Keratinocyte (primary cell): ENCODE measurements at regions not wholly inside any gene's neighbourhood (a gene's known extent, or its start where the extent isn't known, plus 50 kb on each side); places are given as distances from the start of the nearest gene placed in this dataset.

Source experiments
- DNase-seq: peaks from one replicate; pipeline ENCODE4 v3.0.0-alpha.2; 2011; ENCODE audit warnings: low read depth, missing footprints, low spot score
- FAIRE-seq: peaks from 2 replicates; lab custom pipeline; 2011; peaks lifted over from hg19 to GRCh38; lab: Jason Lieb, UNC
- H2AFZ ChIP-seq: 2 replicates; pipeline ENCODE4 v1.6.0; 2012; ENCODE audit warnings: low read length, control low read depth, inconsistent platforms; ENCODE audit not compliant: control insufficient read depth
- H3K27ac ChIP-seq: 2 replicates; pipeline ENCODE4 v1.5.1; 2011; ENCODE audit warnings: low read length; ENCODE audit not compliant: control insufficient read depth, insufficient read depth
- H3K27me3 ChIP-seq: 3 replicates; pipeline ENCODE4 v1.6.0; 2011; ENCODE audit warnings: low read length; ENCODE audit not compliant: control insufficient read depth, insufficient read depth; ENCODE audit errors: extremely low read depth
- H3K36me3 ChIP-seq, 2 experiments: 2 replicates in 1 of 2; 3 replicates in 1 of 2; pipeline ENCODE4 v1.5.1; 2011; ENCODE audit warnings: low read length in 2 of 2, mild to moderate bottlenecking in 1 of 2; ENCODE audit not compliant: control insufficient read depth in 2 of 2, insufficient read depth in 2 of 2; ENCODE audit errors: extremely low read depth in 1 of 2
- H3K4me1 ChIP-seq: 3 replicates; pipeline ENCODE4 v1.5.1; 2011; ENCODE audit warnings: low read length; ENCODE audit not compliant: control insufficient read depth, insufficient read depth; ENCODE audit errors: extremely low read depth
- H3K4me2 ChIP-seq: 3 replicates; pipeline ENCODE4 v1.6.0; 2011; ENCODE audit warnings: low read depth, low read length; ENCODE audit not compliant: control insufficient read depth, insufficient read depth; ENCODE audit errors: extremely low read depth
- H3K4me3 ChIP-seq, 3 experiments: fragments of 200-600 bp in 1 of 3; sonication (generic) in 1 of 3; 2 replicates in 2 of 3; 3 replicates in 1 of 3; pipeline ENCODE4 v1.5.1; 2011 to 2016; ENCODE audit warnings: low read length in 3 of 3, mild to moderate bottlenecking in 3 of 3, control low read depth in 2 of 3, inconsistent platforms in 1 of 3, low read depth in 1 of 3, mixed read lengths in 1 of 3, mixed run types in 1 of 3, moderate library complexity in 1 of 3; ENCODE audit not compliant: control insufficient read depth in 2 of 3, insufficient read depth in 2 of 3; ENCODE audit errors: extremely low read depth in 1 of 3
- H3K79me2 ChIP-seq: 2 replicates; pipeline ENCODE4 v1.6.0; 2012; ENCODE audit warnings: low read length; ENCODE audit not compliant: control insufficient read depth, insufficient read depth
- H3K9ac ChIP-seq: 3 replicates; pipeline ENCODE4 v1.6.0; 2011; ENCODE audit warnings: low read length; ENCODE audit not compliant: control insufficient read depth, insufficient read depth; ENCODE audit errors: extremely low read depth
- H3K9me1 ChIP-seq: 3 replicates; pipeline ENCODE4 v1.6.0; 2011; ENCODE audit warnings: low read length; ENCODE audit not compliant: control insufficient read depth, insufficient read depth; ENCODE audit errors: extremely low read depth
- H3K9me3 ChIP-seq: 2 replicates; pipeline ENCODE4 v1.5.1; 2012; ENCODE audit warnings: low read depth, low read length; ENCODE audit not compliant: control insufficient read depth
- H4K20me1 ChIP-seq: 3 replicates; pipeline ENCODE4 v1.6.0; 2011; ENCODE audit warnings: low read length; ENCODE audit not compliant: control insufficient read depth, insufficient read depth; ENCODE audit errors: extremely low read depth
- EZH2 ChIP-seq: IDR thresholded peaks from one replicate; pipeline ENCODE4 v1.6.1; 2012; ENCODE audit warnings: inconsistent platforms, mild to moderate bottlenecking, low read length, moderate library complexity
- dilution Hi-C: fragments of 300-500 bp; cut with MboI; formaldehyde crosslinking; loops from one replicate; pipeline ENCODE4 v1.7.0; 2020; ENCODE audit warnings: low sequenced_read_pairs; ENCODE audit not compliant: extremely low pct_ligation_motif_present
- TF ChIP-seq, protein P1 (sequence below), 3 experiments: IDR thresholded peaks in 1 of 3; conservative IDR thresholded peaks in 1 of 3; optimal IDR thresholded peaks in 1 of 3; 2 replicates in 2 of 3; 3 replicates in 1 of 3; pipeline versions ENCODE3 to v1.5.1; 2011; ENCODE audit warnings: low read length in 3 of 3, mild to moderate bottlenecking in 3 of 3, moderate library complexity in 2 of 3, control low read depth in 1 of 3, inconsistent platforms in 1 of 3; ENCODE audit not compliant: insufficient read depth in 2 of 3; ENCODE audit errors: extremely low read depth in 1 of 3

DNA sequence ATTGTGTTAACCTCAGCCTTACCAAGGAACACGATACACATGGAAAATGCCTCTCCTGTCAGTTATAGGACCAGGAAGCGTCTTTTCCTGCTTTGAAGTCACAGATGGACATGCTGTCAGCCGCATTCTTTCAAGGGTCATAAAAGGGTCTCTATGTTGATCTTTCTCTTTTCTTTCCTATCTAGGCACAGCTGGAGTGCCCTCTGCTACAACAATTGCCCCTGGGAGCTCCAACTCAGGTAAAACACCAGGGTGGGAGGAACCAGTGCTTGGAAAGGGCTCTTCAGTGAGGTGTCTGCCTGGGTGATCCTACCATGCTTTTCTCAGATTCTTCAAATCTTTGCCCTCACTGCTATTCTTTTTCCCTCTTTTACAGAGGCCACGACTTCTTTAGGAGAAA is 157.4 kb upstream of the CNTN1 start:
- Histone ChIP-seq H3K4me3 (no peak overlapping the region), H3K9me1 (no peaks in the 10 kb centered on the region), H3K4me1 (no peaks in the 10 kb centered on the region), H3K79me2 (no peaks in the 10 kb centered on the region), H3K36me3 (no peaks in the 10 kb centered on the region), H4K20me1 (no peaks in the 10 kb centered on the region), H3K27ac (no peak overlapping the region), H3K27me3 (no peaks in the 10 kb centered on the region), H2AFZ (no peak overlapping the region), H3K9me3 (no peaks in the 10 kb centered on the region), H3K9ac (no peak overlapping the region), H3K4me2 (no peak overlapping the region)
- dilution Hi-C loops = no loop called here
- DNase-seq (no peak), FAIRE-seq (no peak)
- no peak for TF ChIP-seq EZH2
- TF ChIP-seq, protein P1, sequence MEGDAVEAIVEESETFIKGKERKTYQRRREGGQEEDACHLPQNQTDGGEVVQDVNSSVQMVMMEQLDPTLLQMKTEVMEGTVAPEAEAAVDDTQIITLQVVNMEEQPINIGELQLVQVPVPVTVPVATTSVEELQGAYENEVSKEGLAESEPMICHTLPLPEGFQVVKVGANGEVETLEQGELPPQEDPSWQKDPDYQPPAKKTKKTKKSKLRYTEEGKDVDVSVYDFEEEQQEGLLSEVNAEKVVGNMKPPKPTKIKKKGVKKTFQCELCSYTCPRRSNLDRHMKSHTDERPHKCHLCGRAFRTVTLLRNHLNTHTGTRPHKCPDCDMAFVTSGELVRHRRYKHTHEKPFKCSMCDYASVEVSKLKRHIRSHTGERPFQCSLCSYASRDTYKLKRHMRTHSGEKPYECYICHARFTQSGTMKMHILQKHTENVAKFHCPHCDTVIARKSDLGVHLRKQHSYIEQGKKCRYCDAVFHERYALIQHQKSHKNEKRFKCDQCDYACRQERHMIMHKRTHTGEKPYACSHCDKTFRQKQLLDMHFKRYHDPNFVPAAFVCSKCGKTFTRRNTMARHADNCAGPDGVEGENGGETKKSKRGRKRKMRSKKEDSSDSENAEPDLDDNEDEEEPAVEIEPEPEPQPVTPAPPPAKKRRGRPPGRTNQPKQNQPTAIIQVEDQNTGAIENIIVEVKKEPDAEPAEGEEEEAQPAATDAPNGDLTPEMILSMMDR (optimal IDR thresholded peaks at IDR 0.05 in 1 of 3, IDR thresholded peaks at IDR 0.05 in 1 of 3, conservative IDR thresholded peaks at IDR 0.05 in 1 of 3; ENCODE audit: extremely low read depth in 1 of 3, insufficient read depth in 2 of 3, low read length in 3 of 3) = no peak

DNA sequence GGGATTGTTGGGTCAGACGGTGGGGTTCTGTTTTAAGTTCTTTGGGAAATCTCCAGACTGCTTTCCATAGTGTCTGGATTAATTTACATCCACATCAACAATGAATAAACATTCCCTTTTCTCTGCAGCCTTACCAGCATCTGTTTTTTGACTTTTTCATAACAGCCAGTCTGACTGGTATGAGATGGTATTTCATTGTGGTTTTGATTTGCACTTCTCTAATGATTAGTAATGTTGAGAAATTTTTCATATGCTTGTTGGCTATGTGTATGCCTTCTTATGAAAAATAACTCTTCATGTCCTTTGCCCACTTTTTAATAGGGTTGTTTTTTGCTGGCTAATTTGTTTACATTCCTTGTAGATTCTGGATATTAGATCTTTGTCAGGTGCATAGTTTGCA is 140.8 kb upstream of the CNTN1 start:
- H3K9me3 ChIP-seq = peaks cover 2% of the 10 kb centered on the region
- dilution Hi-C loops = no loop called here
- H3K9ac ChIP-seq = no peak overlapping the region
- H3K79me2 ChIP-seq = no peaks in the 10 kb centered on the region
- no peak overlapping the region for H3K27ac ChIP-seq
- no peak overlapping the region for H3K4me3 ChIP-seq
- FAIRE-seq (no peak), DNase-seq (no peak)
- H3K36me3 ChIP-seq = no peaks in the 10 kb centered on the region
- no peaks in the 10 kb centered on the region for H3K27me3 ChIP-seq
- TF ChIP-seq, protein P1 (optimal IDR thresholded peaks at IDR 0.05 in 1 of 3, IDR thresholded peaks at IDR 0.05 in 1 of 3, conservative IDR thresholded peaks at IDR 0.05 in 1 of 3; ENCODE audit: extremely low read depth in 1 of 3, insufficient read depth in 2 of 3, low read length in 3 of 3) = no peak
- TF ChIP-seq EZH2 = no peak
- no peaks in the 10 kb centered on the region for H4K20me1 ChIP-seq
- H2AFZ ChIP-seq = no peak overlapping the region
- no peaks in the 10 kb centered on the region for H3K4me1 ChIP-seq
- H3K9me1 ChIP-seq = no peaks in the 10 kb centered on the region
- H3K4me2 ChIP-seq = no peak overlapping the region
